ENCODE measurements at regions not wholly inside any gene's neighbourhood (a gene's known extent, or its start where the extent isn't known, plus 50 kb on each side); places are given as distances from the start of the nearest gene placed in this dataset.

GRCh38 chr18:42564761-42565160 lies 550.7 kb downstream of the RIT2 start:
- H3K4me3 ChIP-seq: no peak overlapping the region
- TF ChIP-seq CTCF (IDR thresholded peaks at IDR 0.05): no peak
- no peaks in the 10 kb centered on the region for H3K4me1 ChIP-seq
- DNase-seq: no peak
- intact Hi-C loops (cut with DNase I; ENCODE audit: low total_unique reads): no loop called here
- no peaks in the 10 kb centered on the region for H3K27me3 ChIP-seq
- H3K36me3 ChIP-seq: no peaks in the 10 kb centered on the region
- no peak overlapping the region for H3K27ac ChIP-seq
- H3K9me3 ChIP-seq: no peaks in the 10 kb centered on the region

DNA sequence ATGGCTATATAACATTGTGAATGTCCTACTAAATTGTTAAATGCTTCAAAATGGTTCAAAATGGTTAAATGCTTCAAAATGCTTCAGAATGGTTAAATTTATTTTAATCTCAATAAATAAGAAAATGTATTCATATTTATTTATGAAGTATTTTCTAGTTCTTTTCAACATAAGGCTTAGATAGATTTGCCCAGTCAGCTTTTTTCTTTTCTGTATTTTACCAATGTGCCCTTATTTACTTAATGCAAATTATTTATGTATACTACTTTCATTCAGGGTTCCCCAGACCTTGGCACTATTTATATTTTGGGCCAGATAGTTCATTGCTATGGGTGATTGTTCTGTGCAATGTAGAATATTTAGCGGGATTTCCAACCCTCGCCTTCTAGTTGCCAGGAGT lies 546.7 kb downstream of the RIT2 start:
- no peak for TF ChIP-seq CTCF (IDR thresholded peaks at IDR 0.05)
- H3K4me3 ChIP-seq: no peak overlapping the region
- H3K36me3 ChIP-seq: no peaks in the 10 kb centered on the region
- no peak overlapping the region for H3K27ac ChIP-seq
- intact Hi-C loops (cut with DNase I; ENCODE audit: low total_unique reads): no loop called here
- DNase-seq: no peak
- no peaks in the 10 kb centered on the region for H3K27me3 ChIP-seq
- H3K4me1 ChIP-seq: no peaks in the 10 kb centered on the region
- H3K9me3 ChIP-seq: no peaks in the 10 kb centered on the region

GRCh38 chr18:42574871-42575270 lies 540.6 kb downstream of the RIT2 start:
- no peaks in the 10 kb centered on the region for H3K4me1 ChIP-seq
- no peak overlapping the region for H3K4me3 ChIP-seq
- H3K27me3 ChIP-seq: no peaks in the 10 kb centered on the region
- TF ChIP-seq CTCF (IDR thresholded peaks at IDR 0.05): no peak
- intact Hi-C loops (cut with DNase I; ENCODE audit: low total_unique reads): no loop called here
- no peak for DNase-seq
- no peaks in the 10 kb centered on the region for H3K36me3 ChIP-seq
- H3K9me3 ChIP-seq: no peaks in the 10 kb centered on the region
- H3K27ac ChIP-seq: no peak overlapping the region

- Histone ChIP-seq H3K9me3 (no peaks in the 10 kb centered on the region), H3K27ac (no peak overlapping the region), H3K27me3 (no peaks in the 10 kb centered on the region), H3K4me3 (no peak overlapping the region), H3K36me3 (no peaks in the 10 kb centered on the region), H3K4me1 (no peaks in the 10 kb centered on the region)
- no peak for TF ChIP-seq CTCF (IDR thresholded peaks at IDR 0.05)
- no peak for DNase-seq
- intact Hi-C loops (cut with DNase I; ENCODE audit: low total_unique reads): no loop called here
Measured at GRCh38 chr18:42576124-42576523, 539.4 kb downstream of the RIT2 start.

- no peak for DNase-seq
- Histone ChIP-seq H3K4me1 (no peaks in the 10 kb centered on the region), H3K27me3 (no peaks in the 10 kb centered on the region), H3K9me3 (no peaks in the 10 kb centered on the region), H3K36me3 (no peaks in the 10 kb centered on the region), H3K4me3 (no peak overlapping the region), H3K27ac (no peak overlapping the region)
- TF ChIP-seq CTCF (IDR thresholded peaks at IDR 0.05): no peak
- intact Hi-C loops (cut with DNase I; ENCODE audit: low total_unique reads): no loop called here
Measured at GRCh38 chr18:42578792-42579191, 536.7 kb downstream of the RIT2 start.

- no peaks in the 10 kb centered on the region for H3K27me3 ChIP-seq
- intact Hi-C loops (cut with DNase I; ENCODE audit: low total_unique reads): no loop called here
Measured at GRCh38 chr18:42582266-42582665, 533.2 kb downstream of the RIT2 start.

More at GRCh38 chr18:42582266-42582665, 533.2 kb downstream of the RIT2 start:
- H3K9me3 ChIP-seq: no peaks in the 10 kb centered on the region
- no peak for TF ChIP-seq CTCF (IDR thresholded peaks at IDR 0.05)
- no peak overlapping the region for H3K27ac ChIP-seq
- H3K36me3 ChIP-seq: no peaks in the 10 kb centered on the region
- DNase-seq: no peak
- no peaks in the 10 kb centered on the region for H3K4me1 ChIP-seq
- H3K4me3 ChIP-seq: no peak overlapping the region

All from tibial artery (tissue), 4 donors.